MCF 10A (cell line): ENCODE measurements at regions not wholly inside any gene's neighbourhood (a gene's known extent, or its start where the extent isn't known, plus 50 kb on each side); places are given as distances from the start of the nearest gene placed in this dataset.
"Not testable (repeated sequence)": the region's sequence is repeated elsewhere in the genome, so short reads cannot be mapped to it uniquely, and the experiment has no call there.

ENCODE experiments used
- BruUV-seq: library from RNA; stranded (reverse); fragments of 400-500 nt; replicated peaks from 2 replicates; lab custom pipeline; 2021; lab: Mats Ljungman, UMichigan
- CTCF ChIA-PET: fragments of 300-600 bp; sonication (Branson Sonifier 250); formaldehyde crosslinking; extraction: SDS; loops from one replicate; lab custom pipeline; 2021; ENCODE audit warnings: antibody characterized with exemption, inconsistent platforms; lab: Yijun Ruan, JAX
- POLR2A ChIA-PET: fragments of 300-600, 350-650 bp; sonication (Branson Sonifier 250); formaldehyde crosslinking; extraction: SDS; loops from one replicate; lab custom pipeline; 2020; ENCODE audit warnings: antibody characterized with exemption, inconsistent platforms; lab: Yijun Ruan, JAX
- DNase-seq: peaks from one replicate; pipeline ENCODE4 v3.0.0-alpha.2; 2018; ENCODE audit not compliant: unreplicated experiment
- H3K27ac Mint-ChIP-seq: one replicate; pipeline ENCODE4 v1.8.0; 2022; ENCODE audit warnings: mild to moderate bottlenecking, low read depth, mixed read lengths; ENCODE audit not compliant: unreplicated experiment
- H3K27me3 Mint-ChIP-seq: one replicate; pipeline ENCODE4 v1.8.0; 2022; ENCODE audit warnings: mixed read lengths; ENCODE audit not compliant: insufficient read depth, unreplicated experiment
- H3K36me3 Mint-ChIP-seq: one replicate; pipeline ENCODE4 v1.8.0; 2022; ENCODE audit warnings: mild to moderate bottlenecking, moderate library complexity, mixed read lengths; ENCODE audit not compliant: insufficient read depth, unreplicated experiment
- H3K4me1 Mint-ChIP-seq: one replicate; pipeline ENCODE4 v1.8.0; 2022; ENCODE audit warnings: mixed read lengths; ENCODE audit not compliant: insufficient read depth, unreplicated experiment
- H3K4me3 Mint-ChIP-seq: one replicate; pipeline ENCODE4 v1.8.0; 2022; ENCODE audit warnings: mild to moderate bottlenecking, moderate library complexity, mixed read lengths; ENCODE audit not compliant: unreplicated experiment
- H3K9me3 Mint-ChIP-seq: one replicate; pipeline ENCODE4 v1.8.0; 2022; ENCODE audit warnings: mixed read lengths; ENCODE audit not compliant: unreplicated experiment
- intact Hi-C: fragments of 100-400 bp; cut with micrococcal nuclease; formaldehyde crosslinking; loops from 2 replicates; pipeline ENCODE4 v1.14.1; 2022
- TF ChIP-seq, protein P1 (sequence below): fragments of 200-600 bp; IDR thresholded peaks from one replicate; pipeline ENCODE4 v1.8.0; 2022; ENCODE audit warnings: antibody characterized with exemption, mild to moderate bottlenecking; ENCODE audit not compliant: unreplicated experiment

DNA sequence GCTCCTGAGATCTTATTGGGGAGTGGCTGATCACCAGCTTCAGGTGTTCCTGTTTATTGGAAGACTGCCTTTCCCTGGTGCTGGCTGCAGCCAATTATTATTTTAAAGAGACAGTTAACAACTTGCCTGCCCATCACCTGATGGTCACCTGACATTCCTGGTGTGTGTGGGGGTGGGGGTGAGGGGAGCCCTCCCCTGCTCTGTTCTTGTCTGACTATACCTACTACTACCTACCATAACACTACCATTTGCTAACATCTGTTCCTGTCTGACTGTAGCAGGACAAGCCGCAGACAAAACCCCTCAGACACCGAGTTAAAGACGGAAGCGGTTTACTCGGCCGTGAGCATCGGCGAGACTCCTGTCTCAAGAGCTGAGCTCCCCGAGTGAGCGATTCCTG lies 54.9 kb upstream of the NBPF3 start:
- H3K4me1 Mint-ChIP-seq, result no peaks in the 10 kb centered on the region
- peaks cover 7% of the 10 kb centered on the region for H3K9me3 Mint-ChIP-seq
- ChIA-PET CTCF (no interaction called here), POLR2A (no interaction called here)
- TF ChIP-seq, protein P1, sequence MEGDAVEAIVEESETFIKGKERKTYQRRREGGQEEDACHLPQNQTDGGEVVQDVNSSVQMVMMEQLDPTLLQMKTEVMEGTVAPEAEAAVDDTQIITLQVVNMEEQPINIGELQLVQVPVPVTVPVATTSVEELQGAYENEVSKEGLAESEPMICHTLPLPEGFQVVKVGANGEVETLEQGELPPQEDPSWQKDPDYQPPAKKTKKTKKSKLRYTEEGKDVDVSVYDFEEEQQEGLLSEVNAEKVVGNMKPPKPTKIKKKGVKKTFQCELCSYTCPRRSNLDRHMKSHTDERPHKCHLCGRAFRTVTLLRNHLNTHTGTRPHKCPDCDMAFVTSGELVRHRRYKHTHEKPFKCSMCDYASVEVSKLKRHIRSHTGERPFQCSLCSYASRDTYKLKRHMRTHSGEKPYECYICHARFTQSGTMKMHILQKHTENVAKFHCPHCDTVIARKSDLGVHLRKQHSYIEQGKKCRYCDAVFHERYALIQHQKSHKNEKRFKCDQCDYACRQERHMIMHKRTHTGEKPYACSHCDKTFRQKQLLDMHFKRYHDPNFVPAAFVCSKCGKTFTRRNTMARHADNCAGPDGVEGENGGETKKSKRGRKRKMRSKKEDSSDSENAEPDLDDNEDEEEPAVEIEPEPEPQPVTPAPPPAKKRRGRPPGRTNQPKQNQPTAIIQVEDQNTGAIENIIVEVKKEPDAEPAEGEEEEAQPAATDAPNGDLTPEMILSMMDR, result no peak
- H3K27me3 Mint-ChIP-seq, result peaks cover 18% of the 10 kb centered on the region
- intact Hi-C loops, result no loop called here
- no TSS peak for BruUV-seq
- H3K4me3 Mint-ChIP-seq, result no peak overlapping the region
- no peak overlapping the region for H3K27ac Mint-ChIP-seq
- no peak for DNase-seq
- peaks cover 6% of the 10 kb centered on the region for H3K36me3 Mint-ChIP-seq

DNA sequence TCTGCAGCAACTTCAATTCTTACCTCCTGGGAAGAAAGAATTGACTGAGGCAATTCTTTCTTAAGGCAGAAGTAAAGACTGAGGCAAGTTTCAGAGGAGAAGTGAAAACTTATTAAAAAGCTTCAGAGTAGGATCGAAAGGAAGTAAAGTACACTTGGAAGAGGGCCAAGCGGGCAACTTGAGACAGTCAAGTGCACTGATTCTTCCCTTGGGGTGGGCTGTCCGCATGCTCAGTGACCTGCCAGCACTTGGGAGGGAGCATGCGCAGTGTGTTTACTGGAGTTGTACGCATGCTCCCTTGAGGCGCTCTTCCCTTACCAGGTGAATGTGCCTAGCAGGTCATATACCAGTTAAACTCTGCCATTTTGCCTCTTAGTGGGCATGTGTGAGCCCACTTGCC lies 55.3 kb upstream of the NBPF3 start:
- Mint-ChIP-seq H3K27me3 (peaks cover 18% of the 10 kb centered on the region), H3K4me3 (no peak overlapping the region), H3K4me1 (no peaks in the 10 kb centered on the region), H3K9me3 (peaks cover 9% of the 10 kb centered on the region), H3K36me3 (peaks cover 6% of the 10 kb centered on the region), H3K27ac (no peak overlapping the region)
- CTCF ChIA-PET, result no interaction called here
- DNase-seq, result no peak
- intact Hi-C loops, result no loop called here
- POLR2A ChIA-PET, result no interaction called here
- BruUV-seq, result no TSS peak
- TF ChIP-seq, protein P1, result no peak

DNA sequence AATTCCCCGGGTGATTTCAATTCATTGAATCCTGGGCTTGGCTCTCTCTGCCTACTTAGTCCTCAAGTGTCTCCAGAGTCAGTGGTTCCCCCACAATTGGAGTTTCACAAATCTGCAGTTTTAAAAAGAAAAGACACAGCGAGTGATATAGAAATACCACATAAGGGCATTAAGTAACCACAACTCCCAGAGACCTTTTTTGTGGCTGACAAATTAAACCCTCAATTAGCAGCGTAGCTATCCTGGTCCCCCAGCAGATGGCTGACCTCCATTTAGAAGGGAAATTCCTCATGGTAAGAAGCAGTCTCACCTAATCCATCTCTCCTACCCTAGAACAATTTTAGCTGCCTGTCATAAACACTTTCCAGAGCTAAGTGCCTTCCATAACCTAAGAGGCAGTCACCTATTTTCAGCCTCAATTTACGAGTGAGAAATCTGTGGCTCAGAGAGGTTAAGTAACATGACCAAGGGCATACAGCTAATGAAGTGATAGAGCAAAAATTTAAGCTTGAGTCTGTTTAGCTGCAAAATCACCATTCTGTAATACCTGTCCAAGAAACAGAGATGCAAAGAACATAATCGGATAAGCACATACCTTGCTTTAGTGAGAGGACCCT lies 56.0 kb upstream of the NBPF3 start:
- Mint-ChIP-seq H3K9me3 (peaks cover 9% of the 10 kb centered on the region), H3K27ac (no peak overlapping the region), H3K27me3 (peaks cover 18% of the 10 kb centered on the region), H3K4me3 (no peak overlapping the region), H3K4me1 (no peaks in the 10 kb centered on the region), H3K36me3 (peaks cover 6% of the 10 kb centered on the region)
- ChIA-PET CTCF (no interaction called here), POLR2A (interaction anchor here (0.7 kb wide), 1 partner anchor 655 kb away, joined by 3 read pairs; no protein-coding TSS in a partner anchor)
- intact Hi-C loops, result no loop called here
- DNase-seq, result no peak
- no TSS peak for BruUV-seq
- TF ChIP-seq, protein P1, result no peak

DNA sequence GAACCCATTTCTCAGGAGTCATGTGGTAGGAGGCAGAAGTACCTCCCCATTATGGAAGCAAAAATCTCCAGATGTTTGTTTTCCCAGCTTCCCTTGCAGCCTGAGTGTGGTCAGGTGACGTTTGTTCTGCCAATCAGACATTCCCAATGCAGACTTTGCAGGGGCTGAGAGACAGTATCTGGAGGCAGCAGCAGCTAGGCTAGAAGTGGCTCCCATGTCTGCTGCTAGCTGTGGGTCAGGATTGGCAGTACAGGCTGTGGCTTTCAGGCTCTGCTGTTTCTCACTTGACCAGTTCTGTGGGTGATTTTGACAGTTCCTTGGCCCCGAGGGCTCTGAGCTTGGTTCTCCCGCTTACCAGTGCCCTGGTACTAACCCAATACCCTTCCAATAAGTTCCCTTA lies 58.6 kb upstream of the NBPF3 start:
- peaks cover 9% of the 10 kb centered on the region for H3K9me3 Mint-ChIP-seq
- CTCF ChIA-PET, result interaction anchor here (1.9 kb wide), 1 partner anchor 12 kb away, joined by 10 read pairs; no protein-coding TSS in a partner anchor

DNA sequence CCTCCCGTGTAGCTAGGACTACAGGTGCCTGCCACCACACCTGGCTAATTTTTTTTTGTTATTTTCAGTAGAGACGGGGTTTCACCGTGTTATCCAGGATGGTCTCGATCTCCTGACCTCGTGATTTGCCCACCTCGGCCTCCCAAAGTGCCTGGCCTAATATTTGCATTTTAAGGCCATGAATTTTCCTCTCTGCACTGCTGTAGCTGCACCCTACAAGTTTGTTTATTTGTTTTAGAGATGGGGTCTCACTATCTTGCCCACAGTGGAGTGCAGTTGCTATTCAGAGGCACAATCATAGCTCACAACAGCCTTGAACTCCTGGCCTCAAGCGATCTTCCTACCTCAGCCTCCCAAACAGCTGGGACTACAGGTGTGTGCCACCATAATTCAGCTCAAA lies 59.8 kb upstream of the NBPF3 start:
- DNase-seq, H3K4me1 Mint-ChIP-seq, H3K4me3 Mint-ChIP-seq, H3K9me3 Mint-ChIP-seq, BruUV-seq, H3K36me3 Mint-ChIP-seq, intact Hi-C loops, H3K27ac Mint-ChIP-seq: not testable (repeated sequence)
- H3K27me3 Mint-ChIP-seq, result peaks cover 18% of the 10 kb centered on the region
- ChIA-PET POLR2A (interaction anchor here (0.7 kb wide), 1 partner anchor 17 kb away, joined by 3 read pairs; no protein-coding TSS in a partner anchor), CTCF (interaction anchor here (0.7 to 1.9 kb wide), 2 partner anchors 11 to 93 kb away, joined by 4 to 10 read pairs; no protein-coding TSS in a partner anchor)

More for the DNA sequence above, 58.6 kb upstream of the NBPF3 start:
- TF ChIP-seq, protein P1, result no peak
- Mint-ChIP-seq H3K27me3 (peaks cover 18% of the 10 kb centered on the region), H3K36me3 (peaks cover 6% of the 10 kb centered on the region), H3K4me3 (no peak overlapping the region), H3K27ac (no peak overlapping the region), H3K4me1 (no peaks in the 10 kb centered on the region)
- BruUV-seq, result no TSS peak
- DNase-seq, result no peak
- intact Hi-C loops, result no loop called here
- POLR2A ChIA-PET, result no interaction called here
